DMS79 treated with DMSO at 0.1 percent for 48 hours (cell line): ENCODE measurements at regions not wholly inside any gene's neighbourhood (a gene's known extent, or its start where the extent isn't known, plus 50 kb on each side); places are given as distances from the start of the nearest gene placed in this dataset.
A peak's percentile ranks its signal among the peaks of the same experiment; 100 is the strongest.
"Not testable (repeated sequence)": the region's sequence is repeated elsewhere in the genome, so short reads cannot be mapped to it uniquely, and the experiment has no call there.

Experiments
- DNase-seq: peaks from one replicate; lab custom pipeline; 2025; lab: John Stamatoyannopoulos, UW

- no peak for DNase-seq
Observed at GRCh38 chr7:52584041-52584440, 451.4 kb upstream of the POM121L12 start.

GRCh38 chr7:52573141-52573540, 462.3 kb upstream of the POM121L12 start:
- not testable (repeated sequence) for DNase-seq

- no peak for DNase-seq
Observed at GRCh38 chr7:52571026-52571425, 464.4 kb upstream of the POM121L12 start.

GRCh38 chr7:52569151-52569550, 466.3 kb upstream of the POM121L12 start:
- DNase-seq = no peak

- DNase-seq = no peak
Observed at GRCh38 chr7:52565974-52566373, 469.5 kb upstream of the POM121L12 start.

- DNase-seq = no peak
Observed at GRCh38 chr7:52555805-52556204, 479.6 kb upstream of the POM121L12 start.

GRCh38 chr7:52547308-52547910, 488.0 kb upstream of the POM121L12 start:
- DNase-seq = no peak

- not testable (repeated sequence) for DNase-seq
Observed at GRCh38 chr7:52541198-52541765, 494.2 kb upstream of the POM121L12 start.

GRCh38 chr7:52540041-52540440, 495.4 kb upstream of the POM121L12 start:
- DNase-seq = no peak

GRCh38 chr7:52539414-52539813, 496.0 kb upstream of the POM121L12 start:
- no peak for DNase-seq

GRCh38 chr7:52537051-52537450, 498.4 kb upstream of the POM121L12 start:
- no peak for DNase-seq

- DNase-seq = no peak
Observed at GRCh38 chr7:52525772-52526341, 509.6 kb upstream of the POM121L12 start.

- no peak for DNase-seq
Observed at GRCh38 chr7:52518869-52519268, 516.6 kb upstream of the POM121L12 start.

- DNase-seq = no peak
Observed at GRCh38 chr7:52512656-52513055, 522.8 kb upstream of the POM121L12 start.

- no peak for DNase-seq
Observed at GRCh38 chr7:52507546-52508255, 527.7 kb upstream of the POM121L12 start.

GRCh38 chr7:52506325-52506724, 529.1 kb upstream of the POM121L12 start:
- DNase-seq = no peak

GRCh38 chr7:52504561-52504960, 530.9 kb upstream of the POM121L12 start:
- DNase-seq = no peak

GRCh38 chr7:52502281-52502680, 533.2 kb upstream of the POM121L12 start:
- peak; percentile 47 for DNase-seq

- DNase-seq = no peak
Observed at GRCh38 chr7:52501696-52502095, 533.7 kb upstream of the POM121L12 start.

- DNase-seq = peak; percentile 98
Observed at GRCh38 chr7:52500841-52501240, 534.6 kb upstream of the POM121L12 start.

GRCh38 chr7:52498366-52498765, 537.1 kb upstream of the POM121L12 start:
- DNase-seq = peak; percentile 80

- no peak for DNase-seq
Observed at GRCh38 chr7:52486267-52486666, 549.2 kb upstream of the POM121L12 start.

GRCh38 chr7:52482076-52482475, 553.4 kb upstream of the POM121L12 start:
- no peak for DNase-seq
